ENCODE measurements at regions not wholly inside any gene's neighbourhood (a gene's known extent, or its start where the extent isn't known, plus 50 kb on each side); places are given as distances from the start of the nearest gene placed in this dataset.

GRCh38 chr16:65981057-65981456, 385.4 kb upstream of the CDH5 start:
- Histone ChIP-seq H3K27ac (ENCODE audit: low read depth, low read length) (no peak overlapping the region), H2BK120ac (replicated peaks; ENCODE audit: low read depth, low read length) (no peak overlapping the region), H3K4me2 (ENCODE audit: insufficient read depth in 1 of 2, low read depth in 2 of 2, low read length in 2 of 2) (no peak overlapping the region), H3K56ac (replicated peaks; ENCODE audit: insufficient read length, low read depth, low read length) (no peak overlapping the region), H3K79me2 (ENCODE audit: control insufficient read depth in 1 of 2, insufficient read depth in 2 of 2, low read length in 2 of 2) (no peaks in the 10 kb centered on the region), H2BK20ac (ENCODE audit: low read length) (no peak overlapping the region), H3K4me3 (ENCODE audit: extremely low read depth in 1 of 4, insufficient read depth in 2 of 4, low read depth in 3 of 4, low read length in 4 of 4) (no peak overlapping the region), H3K23me2 (ENCODE audit: low read depth, low read length) (no peaks in the 10 kb centered on the region), H2BK5ac (ENCODE audit: low read depth, low read length) (no peak overlapping the region), H4K8ac (ENCODE audit: extremely low read depth, insufficient read depth, low read length) (no peak overlapping the region), H2AFZ (ENCODE audit: low read length) (no peak overlapping the region), H3K4ac (replicated peaks; ENCODE audit: insufficient read length, low read depth, low read length) (no peak overlapping the region), H3K9ac (replicated peaks in 1 of 4; ENCODE audit: extremely low read depth in 1 of 4, low read depth in 3 of 4, low read length in 3 of 4) (no peak overlapping the region), H2BK12ac (ENCODE audit: low read depth, low read length) (no peak overlapping the region), H2BK15ac (ENCODE audit: low read length) (no peak overlapping the region), H3K27me3 (replicated peaks in 1 of 4; ENCODE audit: control insufficient read depth in 3 of 4, extremely low read depth in 1 of 4, insufficient read depth in 3 of 4, low read length in 3 of 4) (no peaks in the 10 kb centered on the region), H3K23ac (ENCODE audit: insufficient read length) (no peak overlapping the region), H3K36me3 (ENCODE audit: control insufficient read depth in 2 of 4, insufficient read depth in 4 of 4, low read length in 3 of 4) (no peaks in the 10 kb centered on the region), H3K14ac (ENCODE audit: insufficient read length) (no peak overlapping the region), H3K4me1 (replicated peaks in 1 of 4; ENCODE audit: control insufficient read depth in 3 of 4, insufficient read depth in 4 of 4, low read length in 3 of 4) (no peaks in the 10 kb centered on the region), H3K18ac (ENCODE audit: extremely low read depth, low read length) (no peak overlapping the region), H4K5ac (ENCODE audit: insufficient read length, low read depth, low read length) (no peak overlapping the region), H3K9me3 (ENCODE audit: insufficient read depth in 2 of 2, low read depth in 1 of 2, low read length in 1 of 2) (peaks cover 4 to 5% of the 10 kb centered on the region in 2 experiments), H2AK5ac (ENCODE audit: low read depth, low read length) (no peak overlapping the region), H4K20me1 (replicated peaks in 1 of 2; ENCODE audit: control insufficient read depth in 1 of 2, insufficient read depth in 2 of 2, low read length in 2 of 2) (no peaks in the 10 kb centered on the region), H4K91ac (replicated peaks; ENCODE audit: insufficient read length, low read length) (no peak overlapping the region), H3K79me1 (ENCODE audit: low read depth, low read length) (no peaks in the 10 kb centered on the region)
- ChIA-PET CTCF (ENCODE audit: partially characterized antibody) (interaction anchor here (1.0 kb wide), 1 partner anchor 10 kb away, joined by 3 read pairs; no protein-coding TSS in a partner anchor), POLR2A (ENCODE audit: partially characterized antibody) (no interaction called here)
- no peak for DNase-seq (ENCODE audit: low read depth in 1 of 2, low spot score in 2 of 2)
- WGBS, 2 experiments (ENCODE audit: extremely low coverage in 1 of 2, insufficient coverage in 1 of 2, insufficient read length in 1 of 2, insufficient replicate concordance in 2 of 2, low coverage in 1 of 2, low lambda C conversion rate in 2 of 2, missing lambda C conversion rate in 1 of 2) = 87% methylated on average over 2 of the region's 2 CpGs; no CpG with 5 or more reads in 1 of the 2 experiments
- no peak for FAIRE-seq
- TF ChIP-seq TAF7 (optimal IDR thresholded peaks at IDR 0.05; ENCODE audit: borderline replicate concordance, low read depth, low read length) (no peak), RFX5 (IDR thresholded peaks at IDR 0.05; ENCODE audit: borderline replicate concordance, low read depth, low read length) (no peak), KDM4A (IDR thresholded peaks at IDR 0.05; ENCODE audit: low read depth, low read length, severe bottlenecking) (no peak), SP1 (IDR thresholded peaks at IDR 0.05; ENCODE audit: low read depth, low read length) (no peak), POU5F1 (IDR thresholded peaks at IDR 0.05; ENCODE audit: low read depth, low read length) (no peak), PHF8 (conservative IDR thresholded peaks at IDR 0.05; ENCODE audit: low read depth, low read length) (no peak), RBBP5 (IDR thresholded peaks at IDR 0.05; ENCODE audit: borderline replicate concordance, low read depth, low read length) (no peak), ZNF274 (IDR thresholded peaks at IDR 0.05; ENCODE audit: borderline replicate concordance, extremely low read depth, low read length) (no peak), SIX5 (IDR thresholded peaks at IDR 0.05; ENCODE audit: low read depth, low read length) (no peak), POLR2AphosphoS5 (IDR thresholded peaks at IDR 0.05; ENCODE audit: low read depth, low read length) (no peak), CTCF (IDR thresholded peaks at IDR 0.05; ENCODE audit: control extremely low read depth in 1 of 3, insufficient read depth in 1 of 3, low read depth in 1 of 3, low read length in 3 of 3) (no peak), CREB1 (IDR thresholded peaks at IDR 0.05) (no peak), FOSL1 (IDR thresholded peaks at IDR 0.05; ENCODE audit: insufficient read depth, low read depth, low read length) (no peak), YY1 (IDR thresholded peaks at IDR 0.05; ENCODE audit: low read depth, low read length) (no peak)

Measured in H1 (cell line).